Hepatocyte (in vitro differentiated cells): ENCODE measurements at regions not wholly inside any gene's neighbourhood (a gene's known extent, or its start where the extent isn't known, plus 50 kb on each side); places are given as distances from the start of the nearest gene placed in this dataset.

ENCODE experiments used
- EZH2 ChIP-seq: fragments of 200-600 bp; sonication (generic); IDR thresholded peaks from 2 replicates; pipeline ENCODE4 v1.6.1; 2016; ENCODE audit warnings: antibody characterized with exemption, mild to moderate bottlenecking, borderline replicate concordance
- EZH2phosphoT487 ChIP-seq: fragments of 200-600 bp; sonication (generic); IDR thresholded peaks from one replicate; pipeline ENCODE4 v1.6.1; 2018; ENCODE audit warnings: antibody characterized with exemption, mild to moderate bottlenecking, low read depth, moderate library complexity; ENCODE audit not compliant: unreplicated experiment, severe bottlenecking
- TF ChIP-seq, protein P1 (sequence below): fragments of 200-600 bp; sonication (generic); IDR thresholded peaks from 2 replicates; pipeline ENCODE4 v1.5.1; 2016; ENCODE audit warnings: antibody characterized with exemption, mild to moderate bottlenecking; ENCODE audit not compliant: poor library complexity

DNA sequence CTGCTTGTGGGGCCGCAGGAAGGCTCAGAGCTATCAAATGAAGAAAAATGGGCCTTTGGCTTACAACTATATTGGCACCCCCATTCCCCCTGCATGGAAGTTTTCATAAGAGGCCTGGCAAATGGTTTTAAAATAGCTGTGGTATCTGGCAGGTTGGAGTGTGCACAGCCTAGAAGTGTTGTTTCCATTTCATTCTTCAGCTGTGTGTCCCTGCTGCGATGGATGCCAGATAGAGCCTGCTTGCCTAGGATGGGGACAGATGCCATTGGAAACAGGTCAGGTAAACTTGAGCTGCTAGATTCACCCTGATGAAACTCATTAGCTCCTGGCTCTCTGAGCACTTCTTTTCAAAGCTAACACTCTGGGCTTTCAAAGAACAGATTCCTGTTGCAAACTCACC, 183.3 kb downstream of the IRX1 start:
- TF ChIP-seq, protein P1, sequence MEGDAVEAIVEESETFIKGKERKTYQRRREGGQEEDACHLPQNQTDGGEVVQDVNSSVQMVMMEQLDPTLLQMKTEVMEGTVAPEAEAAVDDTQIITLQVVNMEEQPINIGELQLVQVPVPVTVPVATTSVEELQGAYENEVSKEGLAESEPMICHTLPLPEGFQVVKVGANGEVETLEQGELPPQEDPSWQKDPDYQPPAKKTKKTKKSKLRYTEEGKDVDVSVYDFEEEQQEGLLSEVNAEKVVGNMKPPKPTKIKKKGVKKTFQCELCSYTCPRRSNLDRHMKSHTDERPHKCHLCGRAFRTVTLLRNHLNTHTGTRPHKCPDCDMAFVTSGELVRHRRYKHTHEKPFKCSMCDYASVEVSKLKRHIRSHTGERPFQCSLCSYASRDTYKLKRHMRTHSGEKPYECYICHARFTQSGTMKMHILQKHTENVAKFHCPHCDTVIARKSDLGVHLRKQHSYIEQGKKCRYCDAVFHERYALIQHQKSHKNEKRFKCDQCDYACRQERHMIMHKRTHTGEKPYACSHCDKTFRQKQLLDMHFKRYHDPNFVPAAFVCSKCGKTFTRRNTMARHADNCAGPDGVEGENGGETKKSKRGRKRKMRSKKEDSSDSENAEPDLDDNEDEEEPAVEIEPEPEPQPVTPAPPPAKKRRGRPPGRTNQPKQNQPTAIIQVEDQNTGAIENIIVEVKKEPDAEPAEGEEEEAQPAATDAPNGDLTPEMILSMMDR: no peak
- no peak for TF ChIP-seq EZH2
- TF ChIP-seq EZH2phosphoT487: no peak
